Fibroblast of lung (primary cell): ENCODE measurements at regions not wholly inside any gene's neighbourhood (a gene's known extent, or its start where the extent isn't known, plus 50 kb on each side); places are given as distances from the start of the nearest gene placed in this dataset.

Experiments used
- DNase-seq, 2 donors: peaks; one replicate each; pipeline versions ENCODE4 v3.0.0 to v3.0.0-alpha.2; 2010; ENCODE audit warnings: low read depth in 2 of 2
- H2AFZ ChIP-seq: 2 replicates; pipeline ENCODE4 v1.5.1; 2012; ENCODE audit warnings: low read length, control low read depth, inconsistent platforms
- H3K27ac ChIP-seq: 2 replicates; pipeline ENCODE4 v1.5.1; 2011; ENCODE audit warnings: low read length, control low read depth; ENCODE audit not compliant: insufficient read depth
- H3K27me3 ChIP-seq: 2 replicates; pipeline ENCODE4 v1.5.1; 2011; ENCODE audit warnings: mild to moderate bottlenecking, low read length; ENCODE audit not compliant: control insufficient read depth, insufficient read depth
- H3K36me3 ChIP-seq: 2 replicates; pipeline ENCODE4 v1.5.1; 2011; ENCODE audit warnings: low read length; ENCODE audit not compliant: control insufficient read depth, insufficient read depth
- H3K4me1 ChIP-seq: 2 replicates; pipeline ENCODE4 v1.5.1; 2011; ENCODE audit warnings: low read length; ENCODE audit not compliant: control insufficient read depth, insufficient read depth; ENCODE audit errors: extremely low read depth
- H3K4me2 ChIP-seq: 2 replicates; pipeline ENCODE4 v1.5.1; 2011; ENCODE audit warnings: low read length, control low read depth; ENCODE audit not compliant: insufficient read depth; ENCODE audit errors: extremely low read depth
- H3K4me3 ChIP-seq, 4 experiments: fragments of 200-600 bp in 1 of 4; sonication (generic) in 1 of 4; replicated peaks in 1 of 4; 2 replicates each; pipeline ENCODE4 v1.5.1; 2011 to 2016; ENCODE audit warnings: low read length in 4 of 4, low read depth in 3 of 4, mild to moderate bottlenecking in 3 of 4, control low read depth in 2 of 4, inconsistent platforms in 1 of 4, mixed read lengths in 1 of 4; ENCODE audit not compliant: insufficient read depth in 1 of 4; ENCODE audit errors: control extremely low read depth in 1 of 4
- H3K79me2 ChIP-seq: 2 replicates; pipeline ENCODE4 v1.5.1; 2012; ENCODE audit warnings: mild to moderate bottlenecking, low read length, inconsistent platforms; ENCODE audit not compliant: control insufficient read depth, insufficient read depth
- H3K9ac ChIP-seq: 2 replicates; pipeline ENCODE4 v1.5.1; 2011; ENCODE audit warnings: mild to moderate bottlenecking, low read length, control low read depth; ENCODE audit not compliant: insufficient read depth
- H3K9me3 ChIP-seq: 2 replicates; pipeline ENCODE4 v1.5.1; 2012; ENCODE audit warnings: low read depth, low read length; ENCODE audit not compliant: control insufficient read depth, insufficient read depth
- H4K20me1 ChIP-seq: 2 replicates; pipeline ENCODE4 v1.5.1; 2011; ENCODE audit warnings: low read length; ENCODE audit not compliant: control insufficient read depth, insufficient read depth; ENCODE audit errors: extremely low read depth
- EZH2 ChIP-seq: IDR thresholded peaks from 2 replicates; pipeline ENCODE4 v1.5.1; 2012; ENCODE audit warnings: low read length, control low read depth, mild to moderate bottlenecking; ENCODE audit errors: missing control alignments
- TF ChIP-seq, protein P1 (sequence below), 2 donors: IDR thresholded peaks in 1 of 2; conservative IDR thresholded peaks in 1 of 2; 1 replicate in 1 of 2; 2 replicates in 1 of 2; pipeline ENCODE4 v1.5.1; 2011 to 2012; ENCODE audit warnings: low read length in 2 of 2, control low read depth in 1 of 2, inconsistent platforms in 1 of 2, low read depth in 1 of 2, mild to moderate bottlenecking in 1 of 2

DNA sequence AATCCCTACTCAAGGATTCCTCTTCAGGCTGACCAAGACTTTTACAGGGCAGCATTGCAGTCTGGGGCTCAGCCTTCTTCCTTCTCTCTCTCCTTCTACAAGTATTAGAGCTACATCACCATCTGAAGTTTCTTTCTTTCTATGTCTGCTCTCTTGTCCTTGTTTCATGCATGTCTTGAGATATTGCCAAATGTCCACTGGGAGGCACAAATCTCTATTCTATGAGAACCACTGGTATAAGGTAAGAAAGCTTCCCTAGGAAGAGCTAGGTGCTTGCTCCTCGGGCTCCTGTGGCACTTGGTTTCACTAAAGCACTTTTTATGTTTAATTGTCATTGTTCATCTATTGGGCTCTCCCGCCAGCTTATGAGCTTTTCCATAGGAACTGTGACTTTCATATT, 289.2 kb upstream of the PCSK5 start:
- Histone ChIP-seq H3K9ac (no peak overlapping the region), H3K36me3 (no peaks in the 10 kb centered on the region), H3K4me3 (no peak overlapping the region), H3K4me1 (no peaks in the 10 kb centered on the region), H3K4me2 (no peak overlapping the region), H2AFZ (no peak overlapping the region), H3K9me3 (no peaks in the 10 kb centered on the region), H3K27ac (no peak overlapping the region), H3K79me2 (no peaks in the 10 kb centered on the region), H4K20me1 (no peaks in the 10 kb centered on the region), H3K27me3 (no peaks in the 10 kb centered on the region)
- TF ChIP-seq EZH2, result no peak
- TF ChIP-seq, protein P1, sequence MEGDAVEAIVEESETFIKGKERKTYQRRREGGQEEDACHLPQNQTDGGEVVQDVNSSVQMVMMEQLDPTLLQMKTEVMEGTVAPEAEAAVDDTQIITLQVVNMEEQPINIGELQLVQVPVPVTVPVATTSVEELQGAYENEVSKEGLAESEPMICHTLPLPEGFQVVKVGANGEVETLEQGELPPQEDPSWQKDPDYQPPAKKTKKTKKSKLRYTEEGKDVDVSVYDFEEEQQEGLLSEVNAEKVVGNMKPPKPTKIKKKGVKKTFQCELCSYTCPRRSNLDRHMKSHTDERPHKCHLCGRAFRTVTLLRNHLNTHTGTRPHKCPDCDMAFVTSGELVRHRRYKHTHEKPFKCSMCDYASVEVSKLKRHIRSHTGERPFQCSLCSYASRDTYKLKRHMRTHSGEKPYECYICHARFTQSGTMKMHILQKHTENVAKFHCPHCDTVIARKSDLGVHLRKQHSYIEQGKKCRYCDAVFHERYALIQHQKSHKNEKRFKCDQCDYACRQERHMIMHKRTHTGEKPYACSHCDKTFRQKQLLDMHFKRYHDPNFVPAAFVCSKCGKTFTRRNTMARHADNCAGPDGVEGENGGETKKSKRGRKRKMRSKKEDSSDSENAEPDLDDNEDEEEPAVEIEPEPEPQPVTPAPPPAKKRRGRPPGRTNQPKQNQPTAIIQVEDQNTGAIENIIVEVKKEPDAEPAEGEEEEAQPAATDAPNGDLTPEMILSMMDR (conservative IDR thresholded peaks at IDR 0.05 in 1 of 2, IDR thresholded peaks at IDR 0.05 in 1 of 2; ENCODE audit: low read depth in 1 of 2, low read length in 2 of 2), result no peak
- DNase-seq, result no peak

DNA sequence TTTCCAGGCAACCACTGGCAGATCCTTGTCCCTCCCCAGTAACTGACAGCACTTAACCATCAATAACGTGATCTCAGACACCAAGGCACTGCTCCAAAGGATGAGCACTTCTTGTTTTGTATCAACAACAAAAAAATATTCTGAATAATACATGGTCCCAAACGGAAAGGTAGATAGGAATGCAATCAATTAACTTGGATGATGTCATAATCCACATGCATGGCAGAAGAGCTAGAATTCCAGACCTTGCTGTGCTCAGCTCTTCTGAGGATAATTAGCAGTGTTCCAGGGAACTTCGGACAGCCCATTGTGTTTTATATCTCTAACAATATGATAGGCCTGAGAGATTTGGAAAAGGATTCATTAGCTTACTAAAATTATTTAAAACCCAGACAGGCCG, 288.4 kb upstream of the PCSK5 start:
- Histone ChIP-seq H3K36me3 (no peaks in the 10 kb centered on the region), H3K9ac (no peak overlapping the region), H3K4me1 (no peaks in the 10 kb centered on the region), H3K9me3 (no peaks in the 10 kb centered on the region), H3K4me3 (no peak overlapping the region), H4K20me1 (no peaks in the 10 kb centered on the region), H3K79me2 (no peaks in the 10 kb centered on the region), H3K27ac (no peak overlapping the region), H2AFZ (no peak overlapping the region), H3K4me2 (no peak overlapping the region), H3K27me3 (no peaks in the 10 kb centered on the region)
- TF ChIP-seq, protein P1 (conservative IDR thresholded peaks at IDR 0.05 in 1 of 2, IDR thresholded peaks at IDR 0.05 in 1 of 2; ENCODE audit: low read depth in 1 of 2, low read length in 2 of 2), result no peak
- TF ChIP-seq EZH2, result no peak
- no peak for DNase-seq

DNA sequence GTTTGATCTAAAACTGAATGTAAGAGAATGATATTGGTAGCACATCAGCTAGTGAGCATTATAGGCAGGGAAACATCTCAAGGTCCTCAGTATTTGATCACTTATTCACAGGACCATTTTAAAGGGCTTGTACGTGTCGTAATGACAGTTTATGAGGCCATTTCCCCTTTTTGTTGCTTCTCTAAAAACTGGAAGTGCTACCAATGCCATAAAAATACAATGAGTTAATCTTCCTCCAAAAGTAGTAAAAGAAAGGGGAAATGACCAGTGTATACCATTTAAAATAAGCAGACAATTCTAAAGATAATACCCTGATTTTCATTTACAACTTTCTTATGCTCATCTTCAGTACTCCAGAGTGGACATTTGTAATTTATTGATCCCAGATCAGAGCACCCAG, 285.8 kb upstream of the PCSK5 start:
- Histone ChIP-seq H3K27me3 (no peaks in the 10 kb centered on the region), H3K79me2 (no peaks in the 10 kb centered on the region), H3K27ac (no peak overlapping the region), H3K4me1 (no peaks in the 10 kb centered on the region), H4K20me1 (no peaks in the 10 kb centered on the region), H3K9me3 (no peaks in the 10 kb centered on the region), H3K36me3 (no peaks in the 10 kb centered on the region), H3K4me2 (no peak overlapping the region), H2AFZ (no peak overlapping the region), H3K9ac (no peak overlapping the region), H3K4me3 (no peak overlapping the region)
- TF ChIP-seq EZH2, result no peak
- TF ChIP-seq, protein P1 (conservative IDR thresholded peaks at IDR 0.05 in 1 of 2, IDR thresholded peaks at IDR 0.05 in 1 of 2; ENCODE audit: low read depth in 1 of 2, low read length in 2 of 2), result no peak
- no peak for DNase-seq
